Liver (tissue), 3 donors: ENCODE measurements at regions not wholly inside any gene's neighbourhood (a gene's known extent, or its start where the extent isn't known, plus 50 kb on each side); places are given as distances from the start of the nearest gene placed in this dataset.

ENCODE experiments used
- EGR1 ChIP-seq, 2 donors: IDR thresholded peaks; 2 replicates each; pipeline ENCODE4 v1.6.1; 2016 to 2018; ENCODE audit warnings: antibody characterized with exemption in 2 of 2, low read depth in 2 of 2
- FOXA1 ChIP-seq: IDR thresholded peaks from 2 replicates; pipeline ENCODE4 v1.6.1; 2016; ENCODE audit warnings: antibody characterized with exemption
- GABPA ChIP-seq, 2 donors: IDR thresholded peaks in 1 of 2; conservative IDR thresholded peaks in 1 of 2; 2 replicates each; pipeline ENCODE4 v1.6.1; 2016; ENCODE audit warnings: antibody characterized with exemption in 2 of 2, mild to moderate bottlenecking in 1 of 2, moderate library complexity in 1 of 2
- HNF4G ChIP-seq: IDR thresholded peaks from 2 replicates; pipeline ENCODE4 v1.6.1; 2016; ENCODE audit warnings: antibody characterized with exemption
- JUND ChIP-seq, 2 donors: IDR thresholded peaks; 2 replicates each; pipeline ENCODE4 v1.6.1; 2016; ENCODE audit warnings: antibody characterized with exemption in 2 of 2
- NR2F2 ChIP-seq: IDR thresholded peaks from 2 replicates; pipeline ENCODE4 v1.6.1; 2016; ENCODE audit warnings: antibody characterized with exemption
- RAD21 ChIP-seq, 2 donors: IDR thresholded peaks; 2 replicates each; pipeline ENCODE4 v1.6.1; 2016; ENCODE audit warnings: antibody characterized with exemption in 2 of 2, mild to moderate bottlenecking in 2 of 2
- RXRA ChIP-seq, 2 donors: IDR thresholded peaks; 2 replicates each; pipeline ENCODE4 v1.6.1; 2017 to 2018; ENCODE audit warnings: antibody characterized with exemption in 2 of 2, mild to moderate bottlenecking in 1 of 2
- SP1 ChIP-seq: IDR thresholded peaks from 2 replicates; pipeline ENCODE4 v1.6.1; 2018; ENCODE audit warnings: antibody characterized with exemption, mild to moderate bottlenecking
- TAF1 ChIP-seq: conservative IDR thresholded peaks from 2 replicates; pipeline ENCODE4 v1.6.1; 2016; ENCODE audit warnings: antibody characterized with exemption, mild to moderate bottlenecking
- YY1 ChIP-seq: IDR thresholded peaks from 2 replicates; pipeline ENCODE4 v1.6.1; 2016; ENCODE audit warnings: antibody characterized with exemption, mild to moderate bottlenecking
- TF ChIP-seq, protein P1 (sequence below): fragments of 150-350 bp; IDR thresholded peaks from 2 replicates; pipeline ENCODE4 v1.5.1; 2017; ENCODE audit warnings: improper control_type of control experiment, low read depth, low read length; ENCODE audit not compliant: missing input control
- TF ChIP-seq, protein P2 (sequence below): IDR thresholded peaks from 2 replicates; pipeline ENCODE4 v1.6.1; 2016; ENCODE audit warnings: antibody characterized with exemption, mild to moderate bottlenecking
- TF ChIP-seq, protein P3 (sequence below): IDR thresholded peaks from 2 replicates; pipeline ENCODE4 v1.6.1; 2016; ENCODE audit warnings: antibody characterized with exemption
- donor health status: healthy.
- donor health status: healthy.

DNA sequence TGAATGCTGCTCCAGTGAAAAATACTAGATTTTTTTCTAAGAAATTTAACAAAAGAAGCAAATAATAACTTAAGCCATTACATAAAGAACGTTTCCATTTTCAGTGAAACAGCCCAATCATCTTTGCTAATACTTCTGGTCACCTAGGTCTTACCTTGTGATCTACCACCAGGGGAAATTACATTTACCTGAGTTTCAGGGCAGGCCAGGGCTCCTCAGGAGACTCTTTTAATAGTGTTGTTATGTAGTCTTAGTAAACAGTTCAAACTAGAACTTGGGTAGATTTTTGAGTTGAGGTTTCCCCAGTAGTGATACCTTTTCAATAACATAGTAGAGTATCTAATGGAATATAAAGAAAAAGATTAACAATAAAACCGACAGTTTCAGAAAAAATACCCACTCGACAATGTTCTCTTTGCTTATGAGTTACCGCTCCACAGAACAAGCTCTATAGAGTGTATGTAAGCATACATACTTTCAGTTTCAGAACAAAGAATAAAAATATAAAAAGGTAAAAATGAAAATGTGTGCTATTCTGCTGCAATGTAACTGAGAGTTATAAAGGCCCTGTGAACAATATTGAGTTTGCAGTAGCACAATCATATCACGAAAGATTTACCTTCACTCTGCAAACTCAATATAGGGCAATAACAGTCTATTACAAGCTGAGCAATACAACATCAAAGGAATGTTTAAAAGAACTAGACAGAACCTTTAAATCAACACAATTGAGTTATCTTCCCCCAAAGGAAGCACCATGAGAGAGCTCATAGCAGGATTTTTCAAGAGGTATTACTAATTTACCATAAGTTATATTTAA is 165.8 kb downstream of the ATOH1 start:
- TF ChIP-seq, protein P1, sequence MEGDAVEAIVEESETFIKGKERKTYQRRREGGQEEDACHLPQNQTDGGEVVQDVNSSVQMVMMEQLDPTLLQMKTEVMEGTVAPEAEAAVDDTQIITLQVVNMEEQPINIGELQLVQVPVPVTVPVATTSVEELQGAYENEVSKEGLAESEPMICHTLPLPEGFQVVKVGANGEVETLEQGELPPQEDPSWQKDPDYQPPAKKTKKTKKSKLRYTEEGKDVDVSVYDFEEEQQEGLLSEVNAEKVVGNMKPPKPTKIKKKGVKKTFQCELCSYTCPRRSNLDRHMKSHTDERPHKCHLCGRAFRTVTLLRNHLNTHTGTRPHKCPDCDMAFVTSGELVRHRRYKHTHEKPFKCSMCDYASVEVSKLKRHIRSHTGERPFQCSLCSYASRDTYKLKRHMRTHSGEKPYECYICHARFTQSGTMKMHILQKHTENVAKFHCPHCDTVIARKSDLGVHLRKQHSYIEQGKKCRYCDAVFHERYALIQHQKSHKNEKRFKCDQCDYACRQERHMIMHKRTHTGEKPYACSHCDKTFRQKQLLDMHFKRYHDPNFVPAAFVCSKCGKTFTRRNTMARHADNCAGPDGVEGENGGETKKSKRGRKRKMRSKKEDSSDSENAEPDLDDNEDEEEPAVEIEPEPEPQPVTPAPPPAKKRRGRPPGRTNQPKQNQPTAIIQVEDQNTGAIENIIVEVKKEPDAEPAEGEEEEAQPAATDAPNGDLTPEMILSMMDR = no peak
- TF ChIP-seq, protein P2, sequence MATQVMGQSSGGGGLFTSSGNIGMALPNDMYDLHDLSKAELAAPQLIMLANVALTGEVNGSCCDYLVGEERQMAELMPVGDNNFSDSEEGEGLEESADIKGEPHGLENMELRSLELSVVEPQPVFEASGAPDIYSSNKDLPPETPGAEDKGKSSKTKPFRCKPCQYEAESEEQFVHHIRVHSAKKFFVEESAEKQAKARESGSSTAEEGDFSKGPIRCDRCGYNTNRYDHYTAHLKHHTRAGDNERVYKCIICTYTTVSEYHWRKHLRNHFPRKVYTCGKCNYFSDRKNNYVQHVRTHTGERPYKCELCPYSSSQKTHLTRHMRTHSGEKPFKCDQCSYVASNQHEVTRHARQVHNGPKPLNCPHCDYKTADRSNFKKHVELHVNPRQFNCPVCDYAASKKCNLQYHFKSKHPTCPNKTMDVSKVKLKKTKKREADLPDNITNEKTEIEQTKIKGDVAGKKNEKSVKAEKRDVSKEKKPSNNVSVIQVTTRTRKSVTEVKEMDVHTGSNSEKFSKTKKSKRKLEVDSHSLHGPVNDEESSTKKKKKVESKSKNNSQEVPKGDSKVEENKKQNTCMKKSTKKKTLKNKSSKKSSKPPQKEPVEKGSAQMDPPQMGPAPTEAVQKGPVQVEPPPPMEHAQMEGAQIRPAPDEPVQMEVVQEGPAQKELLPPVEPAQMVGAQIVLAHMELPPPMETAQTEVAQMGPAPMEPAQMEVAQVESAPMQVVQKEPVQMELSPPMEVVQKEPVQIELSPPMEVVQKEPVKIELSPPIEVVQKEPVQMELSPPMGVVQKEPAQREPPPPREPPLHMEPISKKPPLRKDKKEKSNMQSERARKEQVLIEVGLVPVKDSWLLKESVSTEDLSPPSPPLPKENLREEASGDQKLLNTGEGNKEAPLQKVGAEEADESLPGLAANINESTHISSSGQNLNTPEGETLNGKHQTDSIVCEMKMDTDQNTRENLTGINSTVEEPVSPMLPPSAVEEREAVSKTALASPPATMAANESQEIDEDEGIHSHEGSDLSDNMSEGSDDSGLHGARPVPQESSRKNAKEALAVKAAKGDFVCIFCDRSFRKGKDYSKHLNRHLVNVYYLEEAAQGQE = no peak
- TF ChIP-seq TAF1 = no peak
- TF ChIP-seq RAD21 (IDR thresholded peaks at IDR 0.05) = no peak
- no peak for TF ChIP-seq GABPA (IDR thresholded peaks at IDR 0.05 in 1 of 2, conservative IDR thresholded peaks at IDR 0.05 in 1 of 2)
- TF ChIP-seq YY1 = no peak
- no peak for TF ChIP-seq HNF4G
- TF ChIP-seq, protein P3, sequence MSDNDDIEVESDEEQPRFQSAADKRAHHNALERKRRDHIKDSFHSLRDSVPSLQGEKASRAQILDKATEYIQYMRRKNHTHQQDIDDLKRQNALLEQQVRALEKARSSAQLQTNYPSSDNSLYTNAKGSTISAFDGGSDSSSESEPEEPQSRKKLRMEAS = no peak
- no peak for TF ChIP-seq SP1
- no peak for TF ChIP-seq EGR1 (IDR thresholded peaks at IDR 0.05; ENCODE audit: low read depth in 2 of 2)
- no peak for TF ChIP-seq JUND (IDR thresholded peaks at IDR 0.05)
- no peak for TF ChIP-seq FOXA1
- no peak for TF ChIP-seq NR2F2
- no peak for TF ChIP-seq RXRA (IDR thresholded peaks at IDR 0.05)
